ENCODE measurements at regions not wholly inside any gene's neighbourhood (a gene's known extent, or its start where the extent isn't known, plus 50 kb on each side); places are given as distances from the start of the nearest gene placed in this dataset.

DNA sequence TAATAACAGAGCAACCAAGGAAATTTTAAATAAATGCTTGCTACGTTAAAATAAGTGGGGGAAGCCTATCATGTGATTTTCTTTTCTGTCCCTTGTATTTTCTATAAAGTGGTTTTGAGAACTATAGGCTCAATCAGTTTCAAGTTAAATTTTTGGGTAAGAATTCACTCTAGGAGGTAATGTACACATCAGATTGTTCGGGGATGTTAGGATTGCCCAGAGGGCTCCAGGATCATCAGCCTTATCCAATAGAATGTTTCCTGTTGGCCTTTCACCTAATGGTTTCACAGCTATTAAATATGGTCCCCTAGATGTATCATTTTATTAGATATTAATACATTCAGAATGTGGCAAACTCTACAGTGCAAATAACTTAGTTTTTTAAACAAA is 438.4 kb upstream of the NPVF start:
- TF ChIP-seq, protein P1, sequence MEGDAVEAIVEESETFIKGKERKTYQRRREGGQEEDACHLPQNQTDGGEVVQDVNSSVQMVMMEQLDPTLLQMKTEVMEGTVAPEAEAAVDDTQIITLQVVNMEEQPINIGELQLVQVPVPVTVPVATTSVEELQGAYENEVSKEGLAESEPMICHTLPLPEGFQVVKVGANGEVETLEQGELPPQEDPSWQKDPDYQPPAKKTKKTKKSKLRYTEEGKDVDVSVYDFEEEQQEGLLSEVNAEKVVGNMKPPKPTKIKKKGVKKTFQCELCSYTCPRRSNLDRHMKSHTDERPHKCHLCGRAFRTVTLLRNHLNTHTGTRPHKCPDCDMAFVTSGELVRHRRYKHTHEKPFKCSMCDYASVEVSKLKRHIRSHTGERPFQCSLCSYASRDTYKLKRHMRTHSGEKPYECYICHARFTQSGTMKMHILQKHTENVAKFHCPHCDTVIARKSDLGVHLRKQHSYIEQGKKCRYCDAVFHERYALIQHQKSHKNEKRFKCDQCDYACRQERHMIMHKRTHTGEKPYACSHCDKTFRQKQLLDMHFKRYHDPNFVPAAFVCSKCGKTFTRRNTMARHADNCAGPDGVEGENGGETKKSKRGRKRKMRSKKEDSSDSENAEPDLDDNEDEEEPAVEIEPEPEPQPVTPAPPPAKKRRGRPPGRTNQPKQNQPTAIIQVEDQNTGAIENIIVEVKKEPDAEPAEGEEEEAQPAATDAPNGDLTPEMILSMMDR (IDR thresholded peaks at IDR 0.05): no peak
- TF ChIP-seq POLR2AphosphoS5 (IDR thresholded peaks at IDR 0.05): no peak
- TF ChIP-seq POLR2A (IDR thresholded peaks at IDR 0.05; ENCODE audit: low read depth): no peak
